ENCODE measurements at regions not wholly inside any gene's neighbourhood (a gene's known extent, or its start where the extent isn't known, plus 50 kb on each side); places are given as distances from the start of the nearest gene placed in this dataset.

DNA sequence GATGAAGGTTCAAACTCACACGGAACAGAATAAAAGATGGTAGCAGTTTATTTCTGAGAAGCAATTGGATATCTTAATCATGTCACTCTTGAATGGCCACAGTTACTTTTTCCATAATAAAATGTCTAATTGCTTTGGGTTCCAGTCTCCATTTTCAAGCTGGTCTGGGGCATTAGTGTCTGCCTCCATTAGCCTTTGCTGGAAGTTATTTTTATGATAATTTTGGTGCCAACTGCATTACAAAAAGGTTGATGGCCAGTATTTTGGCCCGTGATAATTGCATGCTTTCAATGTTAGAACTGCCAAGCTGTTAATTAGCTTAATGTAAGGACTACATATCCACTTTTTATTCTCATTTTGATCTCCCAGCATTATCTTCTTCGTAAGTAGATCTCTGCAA lies 165.9 kb downstream of the SMC2 start:
- Histone ChIP-seq H4K20me1 (ENCODE audit: insufficient read depth) (no peaks in the 10 kb centered on the region), H3K4me1 (replicated peaks; ENCODE audit: insufficient read depth) (no peaks in the 10 kb centered on the region), H3K4me3 (no peak overlapping the region), H2AFZ (no peak overlapping the region), H3K4me2 (no peak overlapping the region), H3K27ac (no peak overlapping the region), H3K79me2 (ENCODE audit: low read depth) (no peaks in the 10 kb centered on the region), H3K9me2 (ENCODE audit: insufficient read depth) (no peaks in the 10 kb centered on the region), H3K27me3 (ENCODE audit: insufficient read depth, low read depth) (no peaks in the 10 kb centered on the region), H3K36me3 (ENCODE audit: low read depth) (no peaks in the 10 kb centered on the region), H3K9me3 (ENCODE audit: insufficient read depth, low read depth) (no peaks in the 10 kb centered on the region), H3F3A (ENCODE audit: insufficient read depth, low read depth) (no peaks in the 10 kb centered on the region)
- TF ChIP-seq EZH2 (IDR thresholded peaks at IDR 0.05; ENCODE audit: low read depth), result no peak
- TF ChIP-seq, protein P1, sequence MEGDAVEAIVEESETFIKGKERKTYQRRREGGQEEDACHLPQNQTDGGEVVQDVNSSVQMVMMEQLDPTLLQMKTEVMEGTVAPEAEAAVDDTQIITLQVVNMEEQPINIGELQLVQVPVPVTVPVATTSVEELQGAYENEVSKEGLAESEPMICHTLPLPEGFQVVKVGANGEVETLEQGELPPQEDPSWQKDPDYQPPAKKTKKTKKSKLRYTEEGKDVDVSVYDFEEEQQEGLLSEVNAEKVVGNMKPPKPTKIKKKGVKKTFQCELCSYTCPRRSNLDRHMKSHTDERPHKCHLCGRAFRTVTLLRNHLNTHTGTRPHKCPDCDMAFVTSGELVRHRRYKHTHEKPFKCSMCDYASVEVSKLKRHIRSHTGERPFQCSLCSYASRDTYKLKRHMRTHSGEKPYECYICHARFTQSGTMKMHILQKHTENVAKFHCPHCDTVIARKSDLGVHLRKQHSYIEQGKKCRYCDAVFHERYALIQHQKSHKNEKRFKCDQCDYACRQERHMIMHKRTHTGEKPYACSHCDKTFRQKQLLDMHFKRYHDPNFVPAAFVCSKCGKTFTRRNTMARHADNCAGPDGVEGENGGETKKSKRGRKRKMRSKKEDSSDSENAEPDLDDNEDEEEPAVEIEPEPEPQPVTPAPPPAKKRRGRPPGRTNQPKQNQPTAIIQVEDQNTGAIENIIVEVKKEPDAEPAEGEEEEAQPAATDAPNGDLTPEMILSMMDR (conservative IDR thresholded peaks at IDR 0.05), result no peak
- BruUV-seq (replicated peaks), result no TSS peak
- ChIA-PET POLR2A (ENCODE audit: unreplicated experiment) (no interaction called here), CTCF (no interaction called here)
- intact Hi-C loops (cut with micrococcal nuclease; ENCODE audit: unreplicated experiment), result no loop called here
- DNase-seq, result no peak

DNA sequence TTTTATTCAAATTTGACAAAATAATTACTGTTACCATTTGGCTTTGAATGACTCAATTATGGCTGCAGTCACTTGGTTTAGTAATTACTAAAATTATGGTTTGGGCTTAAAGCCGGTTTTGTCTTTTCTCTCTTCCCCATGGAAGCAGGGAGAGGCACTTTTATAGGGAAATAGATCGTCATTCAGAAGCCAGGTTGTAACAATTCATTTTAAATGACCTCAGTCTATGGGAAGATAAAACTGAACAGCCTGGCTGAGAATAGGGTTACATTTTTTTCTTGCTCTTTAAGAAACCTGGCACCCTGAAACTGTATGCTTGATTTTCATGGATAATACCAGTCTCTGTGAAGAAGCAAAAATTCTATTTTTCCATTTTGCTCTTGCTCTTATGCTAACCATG lies 169.8 kb downstream of the SMC2 start:
- no peak for TF ChIP-seq EZH2 (IDR thresholded peaks at IDR 0.05; ENCODE audit: low read depth)
- TF ChIP-seq, protein P1 (conservative IDR thresholded peaks at IDR 0.05), result no peak
- Histone ChIP-seq H3F3A (ENCODE audit: insufficient read depth, low read depth) (no peaks in the 10 kb centered on the region), H3K79me2 (ENCODE audit: low read depth) (no peaks in the 10 kb centered on the region), H4K20me1 (ENCODE audit: insufficient read depth) (no peaks in the 10 kb centered on the region), H3K4me1 (replicated peaks; ENCODE audit: insufficient read depth) (no peaks in the 10 kb centered on the region), H3K4me3 (no peak overlapping the region), H3K36me3 (ENCODE audit: low read depth) (no peaks in the 10 kb centered on the region), H3K9me2 (ENCODE audit: insufficient read depth) (no peaks in the 10 kb centered on the region), H3K27me3 (ENCODE audit: insufficient read depth, low read depth) (no peaks in the 10 kb centered on the region), H3K9me3 (ENCODE audit: insufficient read depth, low read depth) (no peaks in the 10 kb centered on the region), H2AFZ (no peak overlapping the region), H3K27ac (no peak overlapping the region), H3K4me2 (no peak overlapping the region)
- POLR2A ChIA-PET (ENCODE audit: unreplicated experiment), result no interaction called here
- intact Hi-C loops (cut with micrococcal nuclease; ENCODE audit: unreplicated experiment), result no loop called here
- DNase-seq, result no peak
- CTCF ChIA-PET, result no interaction called here
- no TSS peak for BruUV-seq (replicated peaks)

GRCh38 chr9:104264431-104264830 lies 170.3 kb downstream of the SMC2 start:
- ChIA-PET CTCF (no interaction called here), POLR2A (ENCODE audit: unreplicated experiment) (no interaction called here)
- Histone ChIP-seq H3K36me3 (ENCODE audit: low read depth) (no peaks in the 10 kb centered on the region), H3K4me3 (no peak overlapping the region), H3K4me2 (no peak overlapping the region), H3K4me1 (replicated peaks; ENCODE audit: insufficient read depth) (no peaks in the 10 kb centered on the region), H2AFZ (no peak overlapping the region), H3K27me3 (ENCODE audit: insufficient read depth, low read depth) (no peaks in the 10 kb centered on the region), H3K79me2 (ENCODE audit: low read depth) (no peaks in the 10 kb centered on the region), H4K20me1 (ENCODE audit: insufficient read depth) (no peaks in the 10 kb centered on the region), H3K27ac (no peak overlapping the region), H3K9me3 (ENCODE audit: insufficient read depth, low read depth) (no peaks in the 10 kb centered on the region), H3K9me2 (ENCODE audit: insufficient read depth) (no peaks in the 10 kb centered on the region), H3F3A (ENCODE audit: insufficient read depth, low read depth) (no peaks in the 10 kb centered on the region)
- TF ChIP-seq EZH2 (IDR thresholded peaks at IDR 0.05; ENCODE audit: low read depth), result no peak
- TF ChIP-seq, protein P1 (conservative IDR thresholded peaks at IDR 0.05), result no peak
- no peak for DNase-seq
- intact Hi-C loops (cut with micrococcal nuclease; ENCODE audit: unreplicated experiment), result no loop called here
- no TSS peak for BruUV-seq (replicated peaks)

Measured in PC-9 (cell line).